Activated CD4-positive, alpha-beta memory T cell treated with anti-CD3 and anti-CD28 coated beads for 36 hours (primary cell): ENCODE measurements at regions not wholly inside any gene's neighbourhood (a gene's known extent, or its start where the extent isn't known, plus 50 kb on each side); places are given as distances from the start of the nearest gene placed in this dataset.
"Not testable (repeated sequence)": the region's sequence is repeated elsewhere in the genome, so short reads cannot be mapped to it uniquely, and the experiment has no call there.

Experiments
- CTCF ChIA-PET: fragments of 350-600 bp; sonication (Branson Sonifier 250); formaldehyde crosslinking; loops from one replicate; lab custom pipeline; 2021; ENCODE audit warnings: antibody characterized with exemption, inconsistent platforms; lab: Charles Lee
- POLR2A ChIA-PET: fragments of 350-600 bp; sonication (Branson Sonifier 250); formaldehyde crosslinking; loops from one replicate; lab custom pipeline; 2021; ENCODE audit warnings: antibody characterized with exemption; lab: Charles Lee
- DNase-seq: peaks from one replicate; pipeline ENCODE4 v3.0.0-alpha.2; 2020
- H3K27ac Mint-ChIP-seq: one replicate; pipeline ENCODE4 v1.8.0; 2021; ENCODE audit warnings: mixed read lengths
- H3K27me3 Mint-ChIP-seq: one replicate; pipeline ENCODE4 v1.8.0; 2021; ENCODE audit warnings: mixed read lengths
- H3K36me3 Mint-ChIP-seq: one replicate; pipeline ENCODE4 v1.8.0; 2021; ENCODE audit warnings: mixed read lengths
- H3K4me1 Mint-ChIP-seq: one replicate; pipeline ENCODE4 v1.8.0; 2021; ENCODE audit warnings: low read depth, mixed read lengths
- H3K4me3 Mint-ChIP-seq: one replicate; pipeline ENCODE4 v1.8.0; 2021; ENCODE audit warnings: mild to moderate bottlenecking, mixed read lengths
- H3K9me3 Mint-ChIP-seq: one replicate; pipeline ENCODE4 v1.8.0; 2021; ENCODE audit warnings: mixed read lengths
- intact Hi-C: fragments of 100-400 bp; cut with micrococcal nuclease; formaldehyde crosslinking; loops from one replicate; pipeline ENCODE4 v1.15.1; 2023

- ChIA-PET CTCF (interaction anchor here (1.4 kb wide), 1 partner anchor 13 kb away, joined by 3 read pairs; no protein-coding TSS in a partner anchor), POLR2A (no interaction called here)
- H3K4me1 Mint-ChIP-seq: no peaks in the 10 kb centered on the region
- H3K9me3 Mint-ChIP-seq: peaks cover 3% of the 10 kb centered on the region
- no peak for DNase-seq
- no peaks in the 10 kb centered on the region for H3K27me3 Mint-ChIP-seq
- no peak overlapping the region for H3K27ac Mint-ChIP-seq
- H3K36me3 Mint-ChIP-seq: no peaks in the 10 kb centered on the region
- no peak overlapping the region for H3K4me3 Mint-ChIP-seq
- intact Hi-C loops: no loop called here
Measured at GRCh38 chr6:92121228-92121627, 1298.1 kb downstream of the EPHA7 start.

- no peak for DNase-seq
- Mint-ChIP-seq H3K4me1 (no peaks in the 10 kb centered on the region), H3K9me3 (no peaks in the 10 kb centered on the region), H3K27me3 (no peaks in the 10 kb centered on the region), H3K4me3 (no peak overlapping the region), H3K36me3 (no peaks in the 10 kb centered on the region), H3K27ac (no peak overlapping the region)
- intact Hi-C loops: no loop called here
- ChIA-PET POLR2A (no interaction called here), CTCF (no interaction called here)
Measured at GRCh38 chr6:92117800-92118199, 1301.6 kb downstream of the EPHA7 start.

- CTCF ChIA-PET: no interaction called here
- Mint-ChIP-seq H3K4me1 (no peaks in the 10 kb centered on the region), H3K27ac (no peak overlapping the region), H3K4me3 (no peak overlapping the region), H3K27me3 (no peaks in the 10 kb centered on the region), H3K9me3 (peaks cover 4% of the 10 kb centered on the region), H3K36me3 (no peaks in the 10 kb centered on the region)
- intact Hi-C loops: no loop called here
- POLR2A ChIA-PET: no interaction called here
- no peak for DNase-seq
Measured at GRCh38 chr6:92114797-92115196, 1304.6 kb downstream of the EPHA7 start.

GRCh38 chr6:92114091-92114675 is 1305.2 kb downstream of the EPHA7 start:
- Mint-ChIP-seq H3K27ac (no peak overlapping the region), H3K9me3 (peaks cover 5% of the 10 kb centered on the region), H3K27me3 (no peaks in the 10 kb centered on the region), H3K36me3 (no peaks in the 10 kb centered on the region), H3K4me3 (no peak overlapping the region), H3K4me1 (no peaks in the 10 kb centered on the region)
- no peak for DNase-seq
- ChIA-PET CTCF (no interaction called here), POLR2A (no interaction called here)
- intact Hi-C loops: no loop called here

GRCh38 chr6:92111386-92111785 is 1308.0 kb downstream of the EPHA7 start:
- Mint-ChIP-seq H3K27me3 (no peaks in the 10 kb centered on the region), H3K36me3 (no peaks in the 10 kb centered on the region), H3K27ac (no peak overlapping the region), H3K9me3 (peaks cover 11% of the 10 kb centered on the region), H3K4me1 (no peaks in the 10 kb centered on the region), H3K4me3 (no peak overlapping the region)
- DNase-seq: no peak
- ChIA-PET POLR2A (no interaction called here), CTCF (no interaction called here)
- intact Hi-C loops: no loop called here

- intact Hi-C loops: no loop called here
- ChIA-PET CTCF (no interaction called here), POLR2A (no interaction called here)
- Mint-ChIP-seq H3K27me3 (no peaks in the 10 kb centered on the region), H3K9me3 (peaks cover 14% of the 10 kb centered on the region), H3K4me3 (no peak overlapping the region), H3K36me3 (no peaks in the 10 kb centered on the region), H3K27ac (no peak overlapping the region), H3K4me1 (no peaks in the 10 kb centered on the region)
- DNase-seq: no peak
Measured at GRCh38 chr6:92110403-92110802, 1309.0 kb downstream of the EPHA7 start.

DNA sequence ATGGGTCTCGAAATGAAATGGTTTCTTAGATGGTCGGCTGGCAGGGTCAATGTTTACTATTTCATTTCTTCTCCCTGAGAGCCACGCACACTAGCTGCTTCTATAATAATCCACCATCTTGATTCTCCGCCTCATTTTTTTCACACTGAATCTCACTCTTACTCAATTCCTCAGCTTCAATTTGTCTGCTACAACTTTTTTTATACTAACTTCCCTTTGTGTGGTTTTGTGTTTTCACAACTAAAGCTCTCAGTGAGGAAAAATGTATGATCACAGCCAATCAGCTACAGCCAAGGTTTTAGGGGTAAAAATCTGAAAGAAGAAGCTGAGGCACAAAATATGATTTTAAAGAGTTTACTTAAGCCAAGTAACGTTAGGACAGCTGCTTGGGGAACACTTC is 1309.4 kb downstream of the EPHA7 start:
- CTCF ChIA-PET: no interaction called here
- no peak overlapping the region for H3K4me3 Mint-ChIP-seq
- H3K36me3 Mint-ChIP-seq: no peaks in the 10 kb centered on the region
- no peaks in the 10 kb centered on the region for H3K27me3 Mint-ChIP-seq
- peaks cover 14% of the 10 kb centered on the region for H3K9me3 Mint-ChIP-seq
- intact Hi-C loops: no loop called here
- H3K4me1 Mint-ChIP-seq: no peaks in the 10 kb centered on the region
- no peak for DNase-seq
- H3K27ac Mint-ChIP-seq: no peak overlapping the region
- POLR2A ChIA-PET: no interaction called here

- no peak for DNase-seq
- H3K9me3 Mint-ChIP-seq: peaks cover 14% of the 10 kb centered on the region
- no peaks in the 10 kb centered on the region for H3K27me3 Mint-ChIP-seq
- H3K4me1 Mint-ChIP-seq: no peaks in the 10 kb centered on the region
- H3K4me3 Mint-ChIP-seq: no peak overlapping the region
- intact Hi-C loops: no loop called here
- POLR2A ChIA-PET: no interaction called here
- no peak overlapping the region for H3K27ac Mint-ChIP-seq
- no peaks in the 10 kb centered on the region for H3K36me3 Mint-ChIP-seq
- CTCF ChIA-PET: no interaction called here
Measured at GRCh38 chr6:92109256-92109655, 1310.1 kb downstream of the EPHA7 start.

GRCh38 chr6:92086750-92087149 is 1332.6 kb downstream of the EPHA7 start:
- ChIA-PET POLR2A (no interaction called here), CTCF (no interaction called here)
- intact Hi-C loops: no loop called here
- Mint-ChIP-seq H3K9me3 (peaks cover 31% of the 10 kb centered on the region), H3K4me3 (no peak overlapping the region), H3K27me3 (no peaks in the 10 kb centered on the region), H3K36me3 (no peaks in the 10 kb centered on the region), H3K4me1 (no peaks in the 10 kb centered on the region), H3K27ac (no peak overlapping the region)
- no peak for DNase-seq

DNA sequence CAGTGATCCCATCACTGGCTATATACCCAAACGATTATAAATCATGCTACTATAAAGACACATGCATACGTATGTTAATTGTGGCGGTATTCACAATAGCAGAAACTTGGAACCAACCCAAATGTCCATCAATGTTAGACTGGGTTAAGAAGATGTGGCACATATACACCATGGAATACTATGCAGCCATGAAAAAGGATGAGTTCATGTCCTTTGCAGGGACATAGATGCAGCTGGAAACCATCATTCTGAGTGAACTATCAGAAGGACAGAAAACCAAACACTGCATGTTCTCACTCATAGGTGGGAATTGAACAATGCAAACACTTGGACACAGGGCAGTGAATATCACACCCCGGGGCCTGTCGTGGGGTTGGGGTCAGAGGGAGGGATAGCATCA is 1335.4 kb downstream of the EPHA7 start:
- intact Hi-C loops, H3K4me3 Mint-ChIP-seq, H3K4me1 Mint-ChIP-seq, POLR2A ChIA-PET, H3K36me3 Mint-ChIP-seq, H3K27me3 Mint-ChIP-seq, DNase-seq, CTCF ChIA-PET, H3K27ac Mint-ChIP-seq: not testable (repeated sequence)
- H3K9me3 Mint-ChIP-seq: peaks cover 41% of the 10 kb centered on the region

DNA sequence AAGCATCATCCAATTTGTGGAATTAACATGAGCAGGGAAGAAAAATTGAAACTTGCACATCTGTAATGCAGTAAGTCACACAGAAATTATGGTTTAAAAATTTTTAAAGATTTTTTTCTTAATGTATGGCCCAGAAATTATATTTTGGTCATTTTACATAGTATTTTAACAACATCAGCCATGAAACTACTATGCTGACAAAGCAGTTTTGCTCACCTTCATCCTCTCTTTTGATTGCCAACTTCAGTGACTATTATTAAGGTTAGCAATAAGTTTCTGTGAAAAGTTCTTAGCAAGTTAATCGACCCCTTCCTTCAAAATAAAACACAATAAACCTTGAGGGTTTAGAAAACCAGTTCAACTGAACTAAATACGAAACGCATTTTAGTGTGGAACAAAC is 1347.0 kb downstream of the EPHA7 start:
- H3K4me1 Mint-ChIP-seq: no peaks in the 10 kb centered on the region
- no peak overlapping the region for H3K4me3 Mint-ChIP-seq
- H3K27me3 Mint-ChIP-seq: no peaks in the 10 kb centered on the region
- no peak for DNase-seq
- ChIA-PET POLR2A (no interaction called here), CTCF (no interaction called here)
- peaks cover 7% of the 10 kb centered on the region for H3K9me3 Mint-ChIP-seq
- H3K27ac Mint-ChIP-seq: no peak overlapping the region
- intact Hi-C loops: no loop called here
- H3K36me3 Mint-ChIP-seq: no peaks in the 10 kb centered on the region

DNA sequence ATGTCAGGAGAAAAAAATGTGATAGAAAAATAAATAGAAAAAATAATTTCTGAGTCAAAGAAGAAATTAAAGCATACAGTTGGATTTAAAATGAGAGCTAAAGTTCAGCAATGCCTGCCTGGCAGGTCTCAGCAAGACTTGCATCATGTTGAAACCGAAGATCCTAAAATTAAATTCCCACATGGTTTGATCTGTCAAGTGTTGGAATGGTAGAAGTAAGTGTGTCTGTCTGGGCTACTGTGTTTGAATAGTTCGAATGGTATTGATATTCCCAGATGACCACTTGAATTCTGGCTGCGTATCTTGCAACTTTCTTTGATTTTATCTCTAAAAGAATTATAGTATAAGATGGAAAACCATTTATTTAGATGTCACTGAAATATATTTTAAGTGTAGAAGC is 1349.6 kb downstream of the EPHA7 start:
- ChIA-PET POLR2A (no interaction called here), CTCF (no interaction called here)
- no peaks in the 10 kb centered on the region for H3K4me1 Mint-ChIP-seq
- H3K27ac Mint-ChIP-seq: no peak overlapping the region
- H3K36me3 Mint-ChIP-seq: no peaks in the 10 kb centered on the region
- peaks cover 6% of the 10 kb centered on the region for H3K9me3 Mint-ChIP-seq
- intact Hi-C loops: no loop called here
- no peaks in the 10 kb centered on the region for H3K27me3 Mint-ChIP-seq
- H3K4me3 Mint-ChIP-seq: no peak overlapping the region
- DNase-seq: no peak

DNA sequence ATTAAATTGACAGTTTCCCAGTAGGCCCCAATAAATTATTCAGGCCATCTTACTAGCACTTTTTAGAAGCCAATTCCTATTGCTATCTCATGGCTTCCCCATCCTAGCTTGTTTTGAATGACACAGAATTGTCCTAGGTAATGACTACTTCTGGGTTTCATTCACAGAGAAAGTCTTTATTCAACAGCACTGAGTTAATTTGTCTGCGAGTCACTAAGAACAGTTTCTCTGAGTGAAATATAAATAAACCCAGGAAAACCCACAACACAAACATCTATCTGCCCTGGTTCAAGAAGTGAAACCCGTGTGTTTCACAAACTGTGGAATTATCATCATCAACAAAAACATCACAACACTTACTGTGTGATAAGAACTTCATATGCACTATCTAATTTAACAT is 1366.8 kb downstream of the EPHA7 start:
- H3K27ac Mint-ChIP-seq: no peak overlapping the region
- intact Hi-C loops: no loop called here
- H3K4me3 Mint-ChIP-seq: no peak overlapping the region
- H3K4me1 Mint-ChIP-seq: no peaks in the 10 kb centered on the region
- no peaks in the 10 kb centered on the region for H3K27me3 Mint-ChIP-seq
- H3K9me3 Mint-ChIP-seq: peaks cover 11% of the 10 kb centered on the region
- DNase-seq: no peak
- H3K36me3 Mint-ChIP-seq: no peaks in the 10 kb centered on the region
- POLR2A ChIA-PET: no interaction called here
- CTCF ChIA-PET: no interaction called here
